Fibroblast of lung (primary cell): ENCODE measurements at regions not wholly inside any gene's neighbourhood (a gene's known extent, or its start where the extent isn't known, plus 50 kb on each side); places are given as distances from the start of the nearest gene placed in this dataset.

Source experiments
- EZH2 ChIP-seq: IDR thresholded peaks from 2 replicates; pipeline ENCODE4 v1.5.1; 2012; ENCODE audit warnings: low read length, control low read depth, mild to moderate bottlenecking; ENCODE audit errors: missing control alignments
- TF ChIP-seq, protein P1 (sequence below), 2 donors: IDR thresholded peaks in 1 of 2; conservative IDR thresholded peaks in 1 of 2; 1 replicate in 1 of 2; 2 replicates in 1 of 2; pipeline ENCODE4 v1.5.1; 2011 to 2012; ENCODE audit warnings: low read length in 2 of 2, control low read depth in 1 of 2, inconsistent platforms in 1 of 2, low read depth in 1 of 2, mild to moderate bottlenecking in 1 of 2

DNA sequence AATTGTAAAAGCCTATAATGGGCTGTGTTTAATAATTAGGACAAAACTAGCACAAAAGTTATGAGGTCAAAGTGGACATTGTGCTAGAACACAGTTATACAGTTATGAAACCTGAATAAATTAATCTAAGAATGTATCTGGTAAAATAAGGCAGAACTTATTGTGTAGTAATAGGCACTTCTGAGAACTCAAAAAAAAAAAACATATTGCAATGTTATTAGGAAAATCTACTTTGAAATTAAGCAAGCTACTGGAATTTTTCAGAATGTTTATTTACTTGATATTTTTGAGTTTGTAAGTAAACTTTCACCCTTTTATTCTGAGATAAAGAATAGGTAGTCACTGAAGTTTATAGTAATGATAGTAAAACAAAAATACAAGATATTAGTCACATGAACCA, 135.8 kb upstream of the ABCB5 start:
- TF ChIP-seq, protein P1, sequence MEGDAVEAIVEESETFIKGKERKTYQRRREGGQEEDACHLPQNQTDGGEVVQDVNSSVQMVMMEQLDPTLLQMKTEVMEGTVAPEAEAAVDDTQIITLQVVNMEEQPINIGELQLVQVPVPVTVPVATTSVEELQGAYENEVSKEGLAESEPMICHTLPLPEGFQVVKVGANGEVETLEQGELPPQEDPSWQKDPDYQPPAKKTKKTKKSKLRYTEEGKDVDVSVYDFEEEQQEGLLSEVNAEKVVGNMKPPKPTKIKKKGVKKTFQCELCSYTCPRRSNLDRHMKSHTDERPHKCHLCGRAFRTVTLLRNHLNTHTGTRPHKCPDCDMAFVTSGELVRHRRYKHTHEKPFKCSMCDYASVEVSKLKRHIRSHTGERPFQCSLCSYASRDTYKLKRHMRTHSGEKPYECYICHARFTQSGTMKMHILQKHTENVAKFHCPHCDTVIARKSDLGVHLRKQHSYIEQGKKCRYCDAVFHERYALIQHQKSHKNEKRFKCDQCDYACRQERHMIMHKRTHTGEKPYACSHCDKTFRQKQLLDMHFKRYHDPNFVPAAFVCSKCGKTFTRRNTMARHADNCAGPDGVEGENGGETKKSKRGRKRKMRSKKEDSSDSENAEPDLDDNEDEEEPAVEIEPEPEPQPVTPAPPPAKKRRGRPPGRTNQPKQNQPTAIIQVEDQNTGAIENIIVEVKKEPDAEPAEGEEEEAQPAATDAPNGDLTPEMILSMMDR (conservative IDR thresholded peaks at IDR 0.05 in 1 of 2, IDR thresholded peaks at IDR 0.05 in 1 of 2; ENCODE audit: low read depth in 1 of 2, low read length in 2 of 2), result no peak
- no peak for TF ChIP-seq EZH2
